Heart left ventricle (tissue), 16 donors: ENCODE measurements at regions not wholly inside any gene's neighbourhood (a gene's known extent, or its start where the extent isn't known, plus 50 kb on each side); places are given as distances from the start of the nearest gene placed in this dataset.
"Not testable (repeated sequence)": the region's sequence is repeated elsewhere in the genome, so short reads cannot be mapped to it uniquely, and the experiment has no call there.

ENCODE experiments used
- ATAC-seq, 4 donors: fragments of 200-7000 bp; cut with Tn5 transposase; one replicate each; pipeline ENCODE4 v1.9.1; 2020 to 2022; ENCODE audit warnings: moderate library complexity in 4 of 4, mild to moderate bottlenecking in 3 of 4, moderate number of reproducible peaks in 1 of 4
- DNase-seq, 5 donors: peaks; one replicate each; pipeline ENCODE4 v3.0.0-alpha.2; 2020
- H3K27ac ChIP-seq, 12 donors: fragments of 200-600 bp; sonication (generic) in 4 of 12; one replicate each; pipeline versions ENCODE4 v1.5.0 to v1.8.0; 2016 to 2022; ENCODE audit warnings: mild to moderate bottlenecking in 2 of 12
- H3K27me3 ChIP-seq, 9 donors: fragments of 200-600 bp; sonication (generic) in 2 of 9; one replicate each; pipeline versions ENCODE4 v1.5.1 to v1.8.0; 2016 to 2022; ENCODE audit warnings: mild to moderate bottlenecking in 3 of 9
- H3K36me3 ChIP-seq, 9 donors: fragments of 200-600 bp; sonication (generic) in 2 of 9; one replicate each; pipeline versions ENCODE4 v1.5.0 to v1.8.0; 2018 to 2022; ENCODE audit warnings: mild to moderate bottlenecking in 2 of 9
- H3K4me1 ChIP-seq, 12 donors: fragments of 200-600 bp; sonication (generic) in 4 of 12; one replicate each; pipeline versions ENCODE4 v1.5.0 to v1.8.0; 2016 to 2022; ENCODE audit warnings: mild to moderate bottlenecking in 3 of 12
- H3K4me3 ChIP-seq, 12 donors: fragments of 200-600 bp; sonication (generic) in 4 of 12; one replicate each; pipeline versions ENCODE4 v1.5.0 to v1.8.0; 2017 to 2022; ENCODE audit warnings: mild to moderate bottlenecking in 9 of 12, moderate library complexity in 4 of 12
- H3K9me3 ChIP-seq, 12 donors: fragments of 200-600 bp; sonication (generic) in 4 of 12; one replicate each; pipeline versions ENCODE4 v1.5.0 to v1.8.0; 2016 to 2022; ENCODE audit warnings: mild to moderate bottlenecking in 1 of 12
- POLR2A ChIP-seq, 2 donors: fragments of 450-650 bp; IDR thresholded peaks; one replicate each; pipeline ENCODE4 v1.6.1; 2017; ENCODE audit warnings: antibody characterized with exemption in 2 of 2, mild to moderate bottlenecking in 2 of 2, moderate library complexity in 2 of 2
- WGBS, 4 donors: extraction: QIAGEN DNeasy Blood & Tissue Kit in 2 of 4; methylation state at CpG; one replicate each; pipeline versions ENCODE4 v1.1.5 to v1.1.7; 2013 to 2018; 5-methylcytosine and 5-hydroxymethylcytosine counted together
- intact Hi-C, 10 donors: fragments of 100-400 bp; cut with DNase I; formaldehyde crosslinking; loops; one replicate each; pipeline versions ENCODE4 v1.11.1 to v1.14.2; 2022
- TF ChIP-seq, protein P1 (sequence below), 12 donors: fragments of 200-600 bp; sonication (generic) in 4 of 12; IDR thresholded peaks; one replicate each; pipeline versions ENCODE4 v1.5.0 to v1.8.0; 2018 to 2022; ENCODE audit warnings: antibody characterized with exemption in 12 of 12, mild to moderate bottlenecking in 5 of 12
- donor health status: ischemic (EF 13 %, LVEDD 7.1; RV severe dilation, severe dysfunction).
- donor health status: healthy with polysubstance abuse.
- donor health status: DM: no; HTN: yes; CAD: no.
- donor health status: DM: no; HTN: no; CAD: no.
- donor health status: ischemic (EF 25% LVEDD 6.9; RV normal size, moderate dysfunction).
- donor health status: ischemic (EF 25% LVEDD 5.7; RV mildly dilated, moderate dysfunction).
- donor health status: healthy.
- donor health status: DM: yes; HTN: yes; CAD: no.
- donor health status: ischemic (EF 35%, LVEDD 5.7; RV mildly dilated, moderate dysfunction).
- donor health status: nonischemic (EF 11% LVEDD 7.7; RV severe dilation, severe dysfunction).
- donor health status: DM: yes; HTN: yes; CAD: no.
- donor health status: PGD.
- donor health status: ischemic (EF 29% LVEDD 5.4; RV normal size, mild dysfunction).
- donor health status: nonischemic (EF 23%, LVEDD 6.1; RV moderate dilation, normal function).

GRCh38 chr2:150674283-150674682 lies 186.8 kb upstream of the RND3 start:
- Histone ChIP-seq H3K4me3 (no peak overlapping the region), H3K27ac (no peak overlapping the region), H3K4me1 (no peaks in the 10 kb centered on the region), H3K9me3 (no peaks in the 10 kb centered on the region), H3K27me3 (no peaks in the 10 kb centered on the region), H3K36me3 (no peaks in the 10 kb centered on the region)
- no peak for ATAC-seq
- intact Hi-C loops, result no loop called here
- WGBS, 4 donors, result 62 to 83% (median 78%) methylated on average over 3 of the region's 3 CpGs
- no peak for TF ChIP-seq POLR2A (IDR thresholded peaks at IDR 0.05)
- TF ChIP-seq, protein P1, sequence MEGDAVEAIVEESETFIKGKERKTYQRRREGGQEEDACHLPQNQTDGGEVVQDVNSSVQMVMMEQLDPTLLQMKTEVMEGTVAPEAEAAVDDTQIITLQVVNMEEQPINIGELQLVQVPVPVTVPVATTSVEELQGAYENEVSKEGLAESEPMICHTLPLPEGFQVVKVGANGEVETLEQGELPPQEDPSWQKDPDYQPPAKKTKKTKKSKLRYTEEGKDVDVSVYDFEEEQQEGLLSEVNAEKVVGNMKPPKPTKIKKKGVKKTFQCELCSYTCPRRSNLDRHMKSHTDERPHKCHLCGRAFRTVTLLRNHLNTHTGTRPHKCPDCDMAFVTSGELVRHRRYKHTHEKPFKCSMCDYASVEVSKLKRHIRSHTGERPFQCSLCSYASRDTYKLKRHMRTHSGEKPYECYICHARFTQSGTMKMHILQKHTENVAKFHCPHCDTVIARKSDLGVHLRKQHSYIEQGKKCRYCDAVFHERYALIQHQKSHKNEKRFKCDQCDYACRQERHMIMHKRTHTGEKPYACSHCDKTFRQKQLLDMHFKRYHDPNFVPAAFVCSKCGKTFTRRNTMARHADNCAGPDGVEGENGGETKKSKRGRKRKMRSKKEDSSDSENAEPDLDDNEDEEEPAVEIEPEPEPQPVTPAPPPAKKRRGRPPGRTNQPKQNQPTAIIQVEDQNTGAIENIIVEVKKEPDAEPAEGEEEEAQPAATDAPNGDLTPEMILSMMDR (IDR thresholded peaks at IDR 0.05), result no peak
- DNase-seq, result no peak

GRCh38 chr2:150672311-150672710 lies 184.8 kb upstream of the RND3 start:
- no peak overlapping the region for H3K27ac ChIP-seq
- no peaks in the 10 kb centered on the region for H3K36me3 ChIP-seq
- no peak for DNase-seq
- H3K4me1 ChIP-seq, result no peaks in the 10 kb centered on the region
- no peaks in the 10 kb centered on the region for H3K9me3 ChIP-seq
- H3K4me3 ChIP-seq, result no peak overlapping the region
- 92 to 97% (median 94%) methylated on average over 2 of the region's 2 CpGs for WGBS, 4 donors
- TF ChIP-seq, protein P1 (IDR thresholded peaks at IDR 0.05), result no peak
- TF ChIP-seq POLR2A (IDR thresholded peaks at IDR 0.05), result no peak
- H3K27me3 ChIP-seq, result no peaks in the 10 kb centered on the region
- intact Hi-C loops, result no loop called here
- no peak for ATAC-seq

DNA sequence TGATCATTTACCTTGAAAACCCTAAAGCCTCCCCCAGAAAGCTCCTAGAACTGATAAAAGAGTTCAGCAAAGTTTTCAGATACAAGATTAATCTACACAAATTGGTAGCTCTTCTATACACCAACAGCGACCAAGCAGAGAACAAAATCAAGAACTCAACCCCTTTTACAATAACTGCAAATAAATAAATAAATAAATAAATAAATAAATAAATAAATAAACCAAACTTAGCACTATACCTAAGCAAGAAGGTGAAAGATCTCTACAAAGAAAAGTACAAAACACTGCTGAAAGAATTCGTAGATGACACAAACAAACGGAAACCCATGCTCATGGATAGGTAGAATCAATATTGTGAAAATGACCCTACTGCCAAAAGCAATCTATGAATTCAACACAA lies 182.0 kb upstream of the RND3 start:
- Histone ChIP-seq H3K36me3 (no peaks in the 10 kb centered on the region), H3K9me3 (no peaks in the 10 kb centered on the region), H3K27ac (no peak overlapping the region), H3K4me1 (no peaks in the 10 kb centered on the region), H3K27me3 (no peaks in the 10 kb centered on the region), H3K4me3 (no peak overlapping the region)
- no peak for DNase-seq
- intact Hi-C loops, result no loop called here
- TF ChIP-seq POLR2A (IDR thresholded peaks at IDR 0.05), result no peak
- TF ChIP-seq, protein P1 (IDR thresholded peaks at IDR 0.05), result no peak
- WGBS, 4 donors, result 93 to 97% (median 94%) methylated on average over 3 of the region's 3 CpGs
- no peak for ATAC-seq

GRCh38 chr2:150667039-150667438 lies 179.6 kb upstream of the RND3 start:
- intact Hi-C loops, H3K27me3 ChIP-seq, H3K27ac ChIP-seq, DNase-seq, H3K4me3 ChIP-seq, ATAC-seq, H3K36me3 ChIP-seq, H3K4me1 ChIP-seq: not testable (repeated sequence)
- H3K9me3 ChIP-seq, result peaks cover 0 to 12% (median under 1%) of the 10 kb centered on the region in 12 donors

GRCh38 chr2:150663143-150663542 lies 175.7 kb upstream of the RND3 start:
- peak in 3 of 4 donors; percentile 32 to 74 (median 34) for ATAC-seq
- WGBS, 4 donors, result 35 to 43% (median 39%) methylated on average over 1 of the region's 1 CpG

More at GRCh38 chr2:150663143-150663542, 175.7 kb upstream of the RND3 start:
- Histone ChIP-seq H3K27ac (peak overlapping the region in 2 of 12 donors; percentile 20 to 51), H3K9me3 (peaks cover 0 to 21% (median 5%) of the 10 kb centered on the region in 12 donors), H3K27me3 (no peaks in the 10 kb centered on the region), H3K36me3 (no peaks in the 10 kb centered on the region), H3K4me1 (no peaks in the 10 kb centered on the region), H3K4me3 (no peak overlapping the region)
- TF ChIP-seq POLR2A (IDR thresholded peaks at IDR 0.05), result no peak
- TF ChIP-seq, protein P1 (IDR thresholded peaks at IDR 0.05), result no peak
- no peak for DNase-seq
- intact Hi-C loops, result no loop called here
